KMS-11 (cell line): ENCODE measurements at regions not wholly inside any gene's neighbourhood (a gene's known extent, or its start where the extent isn't known, plus 50 kb on each side); places are given as distances from the start of the nearest gene placed in this dataset.

ENCODE experiments used
- H2AFZ ChIP-seq: fragments of 200-600 bp; sonication (generic); 2 replicates; pipeline ENCODE4 v1.6.1; 2016; ENCODE audit warnings: antibody characterized with exemption, mixed run types, low read depth
- H3K27ac ChIP-seq: fragments of 200-600 bp; sonication (generic); 2 replicates; pipeline ENCODE4 v1.6.1; 2016; ENCODE audit warnings: mild to moderate bottlenecking, mixed run types
- H3K27me3 ChIP-seq: fragments of 200-600 bp; sonication (generic); 2 replicates; pipeline ENCODE4 v1.6.1; 2017; ENCODE audit warnings: mild to moderate bottlenecking, low read depth, mixed run types, moderate library complexity; ENCODE audit not compliant: insufficient read depth
- H3K36me3 ChIP-seq: fragments of 200-600 bp; sonication (generic); 2 replicates; pipeline ENCODE4 v1.6.1; 2017; ENCODE audit warnings: mild to moderate bottlenecking, mixed run types; ENCODE audit not compliant: insufficient read depth
- H3K4me1 ChIP-seq: fragments of 200-600 bp; sonication (generic); 2 replicates; pipeline ENCODE4 v1.6.1; 2016; ENCODE audit warnings: mild to moderate bottlenecking, low read depth, mixed run types; ENCODE audit not compliant: poor library complexity, severe bottlenecking
- H3K4me2 ChIP-seq: fragments of 200-600 bp; sonication (generic); 2 replicates; pipeline ENCODE4 v1.7.0; 2016; ENCODE audit warnings: mild to moderate bottlenecking, mixed run types
- H3K4me3 ChIP-seq: fragments of 200-600 bp; sonication (generic); IDR thresholded peaks from 2 replicates; pipeline ENCODE4 v1.6.1; 2017; ENCODE audit warnings: low read depth, low read length, mixed read lengths; ENCODE audit not compliant: insufficient read depth
- H3K79me2 ChIP-seq: fragments of 200-600 bp; sonication (generic); 2 replicates; pipeline ENCODE4 v1.6.1; 2016; ENCODE audit warnings: low read depth, mixed run types; ENCODE audit not compliant: insufficient read depth
- H3K9ac ChIP-seq: fragments of 200-600 bp; sonication (generic); 2 replicates; pipeline ENCODE4 v1.6.1; 2016; ENCODE audit warnings: mild to moderate bottlenecking, mixed run types
- H4K20me1 ChIP-seq: fragments of 200-600 bp; sonication (generic); 2 replicates; pipeline ENCODE4 v1.6.1; 2016; ENCODE audit warnings: mild to moderate bottlenecking, mixed run types; ENCODE audit not compliant: insufficient read depth
- TF ChIP-seq, protein P1 (sequence below): fragments of 200-600 bp; sonication (generic); conservative IDR thresholded peaks from 2 replicates; pipeline ENCODE4 v1.6.1; 2017; ENCODE audit warnings: low read depth, mild to moderate bottlenecking, antibody characterized with exemption, low read length, moderate library complexity, mixed read lengths

DNA sequence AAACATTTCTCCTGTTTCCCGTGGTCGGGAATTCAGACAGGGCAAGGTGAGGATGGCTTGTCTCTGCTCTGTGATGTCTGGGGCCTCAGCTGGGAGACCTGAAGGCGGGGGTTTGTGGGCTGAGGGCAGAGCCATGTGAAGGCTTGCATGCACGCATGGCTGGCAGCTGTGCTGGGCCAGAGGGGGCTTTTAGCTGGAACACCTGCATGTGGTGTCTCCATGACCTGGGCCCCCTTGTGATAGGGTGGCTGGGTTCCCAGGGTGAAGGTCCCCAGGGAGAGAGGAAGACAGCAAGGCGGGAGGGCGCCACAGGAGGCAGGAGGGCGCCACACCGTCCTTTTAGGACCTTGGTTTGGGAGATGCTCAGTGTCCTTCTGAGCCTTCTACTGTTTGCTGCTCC lies 101.6 kb upstream of the PRR23E start:
- H2AFZ ChIP-seq = no peak overlapping the region
- H3K79me2 ChIP-seq = no peaks in the 10 kb centered on the region
- no peak overlapping the region for H3K9ac ChIP-seq
- H4K20me1 ChIP-seq = no peaks in the 10 kb centered on the region
- no peaks in the 10 kb centered on the region for H3K4me1 ChIP-seq
- TF ChIP-seq, protein P1, sequence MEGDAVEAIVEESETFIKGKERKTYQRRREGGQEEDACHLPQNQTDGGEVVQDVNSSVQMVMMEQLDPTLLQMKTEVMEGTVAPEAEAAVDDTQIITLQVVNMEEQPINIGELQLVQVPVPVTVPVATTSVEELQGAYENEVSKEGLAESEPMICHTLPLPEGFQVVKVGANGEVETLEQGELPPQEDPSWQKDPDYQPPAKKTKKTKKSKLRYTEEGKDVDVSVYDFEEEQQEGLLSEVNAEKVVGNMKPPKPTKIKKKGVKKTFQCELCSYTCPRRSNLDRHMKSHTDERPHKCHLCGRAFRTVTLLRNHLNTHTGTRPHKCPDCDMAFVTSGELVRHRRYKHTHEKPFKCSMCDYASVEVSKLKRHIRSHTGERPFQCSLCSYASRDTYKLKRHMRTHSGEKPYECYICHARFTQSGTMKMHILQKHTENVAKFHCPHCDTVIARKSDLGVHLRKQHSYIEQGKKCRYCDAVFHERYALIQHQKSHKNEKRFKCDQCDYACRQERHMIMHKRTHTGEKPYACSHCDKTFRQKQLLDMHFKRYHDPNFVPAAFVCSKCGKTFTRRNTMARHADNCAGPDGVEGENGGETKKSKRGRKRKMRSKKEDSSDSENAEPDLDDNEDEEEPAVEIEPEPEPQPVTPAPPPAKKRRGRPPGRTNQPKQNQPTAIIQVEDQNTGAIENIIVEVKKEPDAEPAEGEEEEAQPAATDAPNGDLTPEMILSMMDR = no peak
- H3K36me3 ChIP-seq = no peaks in the 10 kb centered on the region
- H3K4me3 ChIP-seq = no peak overlapping the region
- H3K27me3 ChIP-seq = 0 out of 2 replicates have a peak, but pooled peaks cover 5% of the 10 kb centered on the region
- no peak overlapping the region for H3K27ac ChIP-seq
- no peak overlapping the region for H3K4me2 ChIP-seq

DNA sequence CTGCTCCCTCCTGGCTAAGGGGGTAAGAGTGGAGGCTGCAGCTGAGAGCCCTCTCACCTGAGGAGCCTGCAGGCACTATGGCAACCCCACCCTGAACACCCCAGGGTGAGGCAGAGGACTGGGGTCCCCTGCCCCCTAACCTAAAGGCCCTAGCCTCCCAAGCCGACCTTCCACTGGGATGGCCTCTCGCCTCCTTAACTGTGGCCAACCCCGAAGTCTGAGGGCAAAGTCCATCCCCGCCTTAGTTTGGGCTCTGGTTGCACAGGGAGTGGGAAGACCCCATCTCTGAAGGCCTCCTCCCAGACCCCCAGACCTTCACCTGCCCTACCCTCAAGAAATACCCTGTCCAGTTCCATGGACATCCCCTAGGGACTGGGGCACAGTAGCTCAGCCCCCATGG lies 100.6 kb upstream of the PRR23E start:
- Histone ChIP-seq H3K4me3 (no peak overlapping the region), H3K4me1 (no peaks in the 10 kb centered on the region), H4K20me1 (no peaks in the 10 kb centered on the region), H3K36me3 (no peaks in the 10 kb centered on the region), H3K79me2 (no peaks in the 10 kb centered on the region), H3K27ac (no peak overlapping the region), H3K4me2 (no peak overlapping the region), H2AFZ (no peak overlapping the region), H3K9ac (no peak overlapping the region), H3K27me3 (0 out of 2 replicates have a peak, but pooled peaks cover 5% of the 10 kb centered on the region)
- TF ChIP-seq, protein P1 = no peak

DNA sequence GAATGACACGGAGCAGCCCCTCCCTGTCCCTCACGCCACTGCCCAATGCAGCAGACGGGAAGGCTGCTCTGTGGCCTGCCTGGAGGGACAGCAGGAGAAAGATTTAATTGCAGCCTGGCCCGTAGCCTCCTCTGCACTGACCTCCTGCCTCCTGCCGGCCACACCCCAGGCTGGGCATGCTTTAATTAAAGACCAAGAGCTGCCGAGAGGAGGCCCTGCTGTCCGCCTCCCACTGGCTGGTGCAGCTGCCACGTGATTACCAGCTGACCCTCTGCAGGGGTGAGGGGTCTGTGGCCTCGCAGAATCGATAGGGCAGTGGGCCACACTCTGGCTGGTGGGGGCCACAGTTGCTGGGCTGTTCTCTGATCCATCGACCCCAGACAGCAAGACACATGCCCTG lies 100.2 kb upstream of the PRR23E start:
- H3K36me3 ChIP-seq = no peaks in the 10 kb centered on the region
- no peak overlapping the region for H3K4me3 ChIP-seq
- H2AFZ ChIP-seq = no peak overlapping the region
- no peaks in the 10 kb centered on the region for H3K79me2 ChIP-seq
- H3K27me3 ChIP-seq = 0 out of 2 replicates have a peak, but pooled peaks cover 5% of the 10 kb centered on the region
- no peak overlapping the region for H3K9ac ChIP-seq
- TF ChIP-seq, protein P1 = no peak
- H4K20me1 ChIP-seq = no peaks in the 10 kb centered on the region
- H3K27ac ChIP-seq = no peak overlapping the region
- H3K4me2 ChIP-seq = no peak overlapping the region
- H3K4me1 ChIP-seq = no peaks in the 10 kb centered on the region

DNA sequence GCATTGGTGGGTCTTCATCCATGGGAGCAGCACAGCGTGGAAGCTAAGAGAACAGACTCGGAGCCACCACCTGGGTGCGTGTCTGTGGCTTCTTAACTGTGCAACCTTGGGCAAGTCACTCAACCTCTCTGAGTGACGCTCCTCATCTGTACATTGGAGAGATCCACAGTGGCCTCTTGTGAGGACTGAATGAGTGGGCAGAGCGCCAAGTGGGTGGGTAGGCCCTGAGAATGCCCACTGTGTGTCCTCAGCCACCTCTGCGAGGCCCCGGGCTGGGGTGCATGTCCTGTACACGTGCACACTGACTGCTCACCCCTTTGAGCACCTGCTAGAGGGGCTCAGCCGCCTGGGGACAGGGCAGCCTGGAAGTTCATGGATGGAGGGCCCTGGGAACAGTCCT lies 99.6 kb upstream of the PRR23E start:
- Histone ChIP-seq H3K27ac (no peak overlapping the region), H3K27me3 (0 out of 2 replicates have a peak, but pooled peaks cover 5% of the 10 kb centered on the region), H2AFZ (no peak overlapping the region), H4K20me1 (no peaks in the 10 kb centered on the region), H3K79me2 (no peaks in the 10 kb centered on the region), H3K4me2 (no peak overlapping the region), H3K9ac (no peak overlapping the region), H3K4me3 (no peak overlapping the region), H3K36me3 (no peaks in the 10 kb centered on the region), H3K4me1 (no peaks in the 10 kb centered on the region)
- TF ChIP-seq, protein P1 = no peak

DNA sequence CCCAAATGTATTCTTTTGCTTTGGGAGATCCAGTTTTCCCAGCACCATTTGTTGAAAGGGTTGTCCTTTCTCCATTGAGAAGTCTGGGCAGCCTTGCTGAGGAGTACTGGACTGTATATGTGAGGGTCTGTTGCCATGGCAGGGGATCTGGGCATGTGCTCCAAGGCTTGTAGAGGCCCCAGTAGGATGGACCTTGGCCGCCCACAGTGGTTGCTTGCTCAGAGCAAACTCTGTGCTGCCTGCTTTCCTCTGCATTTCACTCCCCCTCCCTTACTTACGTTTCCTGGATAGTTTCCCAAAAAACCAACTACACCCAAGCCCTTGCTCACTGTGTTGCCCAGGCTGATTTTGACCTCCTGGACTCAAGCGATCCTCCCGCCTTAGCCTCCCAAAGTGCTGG lies 97.2 kb upstream of the PRR23E start:
- TF ChIP-seq, protein P1 = no peak
- no peaks in the 10 kb centered on the region for H4K20me1 ChIP-seq
- no peaks in the 10 kb centered on the region for H3K4me1 ChIP-seq
- no peaks in the 10 kb centered on the region for H3K36me3 ChIP-seq
- no peaks in the 10 kb centered on the region for H3K27me3 ChIP-seq
- H3K4me2 ChIP-seq = no peak overlapping the region
- H3K4me3 ChIP-seq = no peak overlapping the region
- H3K79me2 ChIP-seq = no peaks in the 10 kb centered on the region
- H3K9ac ChIP-seq = no peak overlapping the region
- H3K27ac ChIP-seq = no peak overlapping the region
- no peak overlapping the region for H2AFZ ChIP-seq
